HUDEP-2 (cell line): ENCODE measurements at regions not wholly inside any gene's neighbourhood (a gene's known extent, or its start where the extent isn't known, plus 50 kb on each side); places are given as distances from the start of the nearest gene placed in this dataset.
"Not testable (repeated sequence)": the region's sequence is repeated elsewhere in the genome, so short reads cannot be mapped to it uniquely, and the experiment has no call there.

Source experiments
- DNase-seq, 76 experiments: peaks; one replicate each; lab custom pipeline; 2025; ENCODE audit not compliant: unreplicated experiment in 76 of 76; lab: John Stamatoyannopoulos, UW

DNA sequence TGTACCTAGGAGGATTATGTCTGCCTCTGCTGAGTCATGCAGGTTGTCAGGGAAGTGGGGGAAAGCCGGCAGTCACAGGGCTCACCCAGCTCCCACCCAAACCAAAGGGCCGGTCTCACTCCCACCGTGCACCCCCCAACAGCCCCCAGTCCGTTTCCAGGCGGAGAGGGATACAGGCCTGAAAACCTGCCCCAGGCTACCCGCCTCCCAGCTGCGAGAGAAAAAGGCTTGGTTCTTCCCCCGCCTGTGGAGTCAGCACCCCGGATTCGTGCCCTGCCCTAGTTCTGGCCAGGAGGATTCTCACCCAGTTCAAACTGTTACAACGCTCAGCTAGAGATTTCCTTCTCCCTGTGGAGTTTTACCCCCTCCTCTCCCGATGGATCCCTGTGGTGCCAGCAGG is 323.6 kb upstream of the ZFP42 start:
- DNase-seq, result not testable (repeated sequence)

DNA sequence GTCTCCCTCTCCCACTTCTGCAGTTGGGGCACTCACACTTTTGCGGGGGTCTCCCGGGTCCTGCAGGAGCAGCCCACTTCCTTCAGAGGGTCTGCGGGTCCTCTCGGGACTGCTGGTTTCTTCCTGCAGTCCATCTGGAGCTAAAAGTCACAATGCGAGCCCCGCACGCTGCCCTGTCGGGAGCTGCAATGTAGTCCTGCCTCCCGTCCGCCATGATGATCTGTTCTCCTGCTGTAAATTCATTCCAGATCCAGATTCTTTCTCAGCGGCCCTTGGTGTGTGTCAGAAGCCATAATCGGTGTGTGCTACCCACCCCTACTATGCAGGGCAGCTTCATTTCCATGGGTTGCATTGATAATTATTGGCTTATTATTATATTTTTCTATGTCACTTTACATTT is 323.0 kb upstream of the ZFP42 start:
- DNase-seq, result not testable (repeated sequence)

DNA sequence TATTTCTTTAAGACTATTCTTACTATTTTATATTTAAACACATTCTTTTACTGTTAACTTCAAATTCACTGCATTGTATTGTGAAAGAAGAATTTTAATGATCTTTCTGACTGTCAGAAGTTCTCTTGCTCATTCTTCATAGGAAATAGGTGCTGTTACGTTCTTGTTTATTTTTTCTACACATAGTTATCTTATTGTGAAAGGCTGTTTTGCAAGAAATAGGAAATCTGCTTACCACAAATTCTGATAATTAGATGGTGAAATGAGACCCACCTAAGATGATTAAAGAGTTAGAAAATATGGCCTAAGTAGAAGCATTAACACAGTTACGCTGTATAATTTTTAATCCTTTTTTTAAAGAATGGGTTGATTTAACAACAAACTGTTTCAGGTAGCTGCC is 316.1 kb upstream of the ZFP42 start:
- DNase-seq, result no peak

DNA sequence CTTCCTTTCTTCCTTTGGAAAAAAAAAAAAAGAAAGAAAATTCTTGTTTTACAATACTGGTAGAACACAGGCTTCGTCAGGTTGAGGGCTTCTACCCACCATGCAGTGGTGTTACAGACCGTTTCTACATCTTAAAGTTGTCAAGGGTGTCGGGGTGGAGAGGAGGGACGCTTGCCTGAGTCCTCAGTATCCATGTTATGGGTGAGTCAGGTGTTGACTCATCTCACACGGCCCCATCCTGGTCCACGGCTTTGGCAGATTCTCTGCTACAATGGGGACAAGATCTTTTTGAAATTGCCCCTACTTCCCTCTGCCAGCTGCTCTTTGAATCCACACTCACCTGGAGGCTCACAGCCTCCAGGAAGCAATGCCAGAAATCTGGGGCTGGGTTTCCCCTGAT is 310.3 kb upstream of the ZFP42 start:
- DNase-seq, result no peak

DNA sequence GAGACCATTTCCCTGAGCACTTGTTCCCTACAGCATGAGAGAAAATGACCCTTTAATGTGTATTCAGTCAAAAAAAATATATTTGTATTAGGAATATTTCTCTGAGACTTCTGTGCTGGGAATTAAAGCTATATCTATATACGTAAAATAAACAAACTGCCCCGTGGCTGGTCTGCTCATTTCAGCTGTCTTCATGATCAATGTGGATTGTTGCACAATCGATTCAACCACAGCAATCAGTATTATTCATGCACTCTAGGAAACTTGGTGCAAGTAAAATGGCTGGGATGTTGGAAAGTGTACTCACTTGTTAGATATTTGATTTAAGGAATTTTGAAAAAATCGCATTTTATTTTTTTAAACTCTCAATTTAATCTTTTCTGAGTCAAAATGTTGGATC is 307.9 kb upstream of the ZFP42 start:
- no peak for DNase-seq

DNA sequence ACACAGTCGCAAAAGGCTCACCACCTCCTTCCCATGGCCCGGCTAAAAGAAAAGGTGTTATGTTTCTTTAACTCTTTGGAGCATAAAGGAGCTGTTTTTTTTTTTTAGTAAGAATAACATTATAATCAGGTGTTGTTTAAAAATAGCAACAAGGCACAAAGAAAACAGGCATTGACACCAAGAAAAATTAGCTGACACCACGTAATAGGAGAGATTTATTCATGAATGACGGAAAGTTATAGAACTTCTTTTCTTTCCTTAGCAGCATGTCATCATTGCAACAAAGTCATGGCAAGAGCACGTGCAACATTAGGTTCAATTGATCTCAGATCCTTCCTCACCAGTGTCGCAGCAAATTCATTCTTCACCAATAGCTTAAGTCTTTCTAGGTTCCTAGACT is 302.9 kb upstream of the ZFP42 start:
- no peak for DNase-seq

DNA sequence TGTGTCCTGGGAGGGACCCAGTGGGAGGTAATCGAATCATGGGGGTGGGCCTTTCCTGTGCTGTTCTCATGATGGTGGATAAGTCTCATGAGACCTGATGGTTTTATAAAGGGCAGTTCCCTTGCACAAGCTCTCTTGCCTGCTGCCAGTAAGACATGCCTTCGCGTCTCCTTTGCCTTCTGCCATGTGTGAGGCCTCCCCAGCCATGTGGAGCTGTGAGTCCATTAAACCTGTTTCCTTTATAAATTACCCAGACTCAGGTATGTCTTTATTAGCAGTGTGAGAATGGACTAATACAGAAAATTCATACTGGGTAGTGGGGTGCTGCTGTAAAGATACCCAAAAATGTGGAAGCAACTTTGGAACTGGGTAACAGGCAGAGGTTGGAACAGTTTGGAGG is 300.0 kb upstream of the ZFP42 start:
- not testable (repeated sequence) for DNase-seq

DNA sequence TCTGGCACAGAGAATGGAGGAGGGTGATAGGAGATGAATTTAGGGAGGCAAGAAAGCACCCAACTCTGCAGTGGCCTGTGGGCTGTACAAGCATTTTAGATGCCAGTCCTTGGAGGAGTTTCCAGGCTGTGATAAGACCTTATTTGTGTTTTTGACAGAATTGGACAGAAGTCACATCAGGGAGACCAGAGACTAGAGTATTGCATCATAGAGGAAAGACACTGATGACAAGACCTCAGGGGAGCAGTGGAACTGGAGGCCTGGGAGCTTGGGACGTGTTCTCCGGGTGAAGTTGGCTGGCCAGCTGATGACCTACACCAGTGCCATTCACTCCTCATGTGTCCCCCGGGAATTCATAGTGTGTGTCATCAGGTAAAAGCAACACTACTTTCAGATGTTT is 284.0 kb upstream of the ZFP42 start:
- no peak for DNase-seq

DNA sequence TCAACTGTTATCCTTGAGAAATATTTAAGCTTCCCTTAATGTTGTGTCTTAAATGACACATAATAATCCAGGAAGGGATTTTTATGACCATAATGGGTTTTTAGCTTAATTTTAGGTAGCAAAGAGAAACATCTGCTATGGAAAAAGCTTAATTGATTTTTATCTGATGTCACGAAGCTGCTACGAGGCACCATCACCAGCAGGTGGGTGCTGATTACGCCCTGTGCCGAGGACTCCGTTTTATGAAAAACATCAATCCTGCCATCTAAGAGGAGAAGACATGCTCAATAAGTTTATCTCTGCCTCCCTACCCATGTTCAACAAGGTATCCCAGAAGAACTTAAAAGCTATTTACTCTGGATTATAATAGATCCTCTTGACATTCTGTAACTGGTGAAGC is 280.6 kb upstream of the ZFP42 start:
- no peak for DNase-seq

DNA sequence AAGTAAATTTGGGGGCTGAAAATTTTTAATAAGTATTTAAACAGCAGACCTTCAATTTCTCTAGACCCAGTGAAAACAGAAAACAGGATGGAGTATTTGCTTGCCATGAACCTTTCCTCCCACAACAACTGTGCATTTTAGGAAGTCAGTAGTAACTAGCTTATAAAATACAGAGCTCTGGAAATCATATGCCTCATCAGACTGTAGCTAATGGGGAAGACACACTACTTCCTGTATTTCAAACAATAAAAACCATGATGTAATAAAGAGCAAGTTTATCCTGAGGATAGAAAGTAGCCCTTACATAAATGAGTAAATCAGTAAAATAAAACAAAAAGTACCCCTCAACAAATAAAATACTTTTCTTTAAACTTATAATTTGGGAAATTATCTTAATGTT is 280.1 kb upstream of the ZFP42 start:
- DNase-seq, result no peak

DNA sequence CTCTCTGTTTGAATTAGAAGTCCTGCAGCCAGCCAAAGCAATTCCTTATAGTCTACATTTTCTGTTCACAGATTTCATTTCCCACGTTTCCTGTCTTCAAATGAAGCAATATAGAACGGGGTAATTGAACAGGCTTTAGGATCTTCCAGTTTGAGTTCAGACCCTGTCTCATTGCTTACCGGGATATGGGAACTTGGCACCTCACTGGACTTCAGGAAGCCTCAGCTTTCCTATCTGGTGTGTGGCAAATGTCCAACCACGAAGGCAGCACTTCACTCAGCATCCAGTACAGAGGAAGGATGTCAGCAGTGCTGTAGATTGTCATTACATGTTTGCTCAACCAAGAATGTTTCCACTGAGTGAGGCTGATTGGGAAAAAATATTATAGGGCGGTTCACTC is 271.1 kb upstream of the ZFP42 start:
- DNase-seq, result no peak

DNA sequence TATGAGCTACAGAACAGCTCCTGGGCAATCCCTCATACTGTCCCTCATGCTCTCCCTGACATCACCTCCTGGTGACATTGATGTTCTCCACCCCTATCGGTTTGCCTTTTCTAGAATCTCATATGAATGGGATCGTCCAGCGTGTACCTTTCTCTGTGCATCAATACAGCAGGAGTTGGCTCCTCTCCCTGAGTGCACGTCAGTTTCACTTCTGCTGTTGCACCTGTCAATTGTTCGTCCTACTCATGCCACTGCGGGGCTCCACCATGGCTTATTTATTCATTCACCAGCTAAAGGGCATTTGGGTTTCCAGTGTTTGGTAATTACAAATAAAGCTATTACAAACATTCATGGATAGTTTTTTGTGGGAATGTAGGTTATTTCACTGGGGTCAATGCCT is 269.1 kb upstream of the ZFP42 start:
- DNase-seq, result no peak

DNA sequence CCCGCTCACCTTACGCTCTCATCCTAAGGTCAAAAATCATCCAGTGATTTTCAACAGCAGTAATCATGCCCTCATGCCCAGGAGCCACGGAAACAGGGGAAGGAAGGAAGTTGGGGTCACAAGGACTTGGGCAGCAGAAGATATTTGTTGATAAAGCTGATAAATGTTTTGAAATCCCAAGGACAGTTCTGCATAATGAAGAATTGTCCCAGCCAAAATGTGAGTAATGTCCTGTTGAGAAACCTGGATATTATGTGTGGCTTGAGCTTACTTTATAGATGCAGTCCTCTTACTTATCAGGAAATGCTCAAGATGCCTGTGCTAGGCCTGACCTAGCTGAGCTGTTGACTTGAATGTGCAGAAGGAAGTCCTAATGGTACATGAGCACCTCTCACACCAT is 263.0 kb upstream of the ZFP42 start:
- no peak for DNase-seq

DNA sequence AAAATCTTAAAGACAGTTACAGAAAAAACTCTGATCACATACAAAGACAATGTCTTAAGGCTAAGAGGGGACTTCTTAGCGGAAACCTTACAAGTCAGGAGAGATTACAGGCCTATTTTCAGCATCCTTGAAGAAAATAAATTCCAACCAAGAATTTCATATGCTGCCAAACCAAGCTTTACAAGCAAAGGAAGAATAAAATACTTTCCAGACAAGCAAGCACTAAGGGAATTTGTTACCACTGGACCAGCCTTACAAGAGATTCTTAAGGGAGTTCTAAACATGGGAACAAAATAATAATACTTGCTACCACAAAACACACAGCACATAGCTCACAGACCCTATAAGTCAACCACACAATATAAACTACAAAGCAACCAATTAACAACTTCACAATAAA is 255.8 kb upstream of the ZFP42 start:
- DNase-seq, result no peak

DNA sequence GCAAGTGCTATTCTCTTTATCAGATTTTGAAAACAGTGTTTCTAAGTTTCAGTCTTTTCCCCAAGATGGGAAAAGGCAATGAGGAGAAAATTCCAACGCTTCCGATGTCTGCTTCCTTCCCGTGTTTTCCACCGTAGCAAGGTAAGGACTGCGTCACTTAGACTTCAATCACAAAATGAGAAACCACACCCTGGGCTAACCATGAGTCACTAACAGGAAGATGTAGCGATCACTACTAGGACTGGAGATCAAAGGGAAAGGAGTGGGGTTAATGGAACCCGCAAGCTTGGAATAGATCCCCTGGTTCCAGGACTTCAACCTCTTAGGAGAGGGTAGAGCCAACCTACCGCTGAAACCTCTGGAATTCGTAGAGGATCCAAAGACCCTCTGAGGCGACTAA is 250.7 kb upstream of the ZFP42 start:
- no peak for DNase-seq

DNA sequence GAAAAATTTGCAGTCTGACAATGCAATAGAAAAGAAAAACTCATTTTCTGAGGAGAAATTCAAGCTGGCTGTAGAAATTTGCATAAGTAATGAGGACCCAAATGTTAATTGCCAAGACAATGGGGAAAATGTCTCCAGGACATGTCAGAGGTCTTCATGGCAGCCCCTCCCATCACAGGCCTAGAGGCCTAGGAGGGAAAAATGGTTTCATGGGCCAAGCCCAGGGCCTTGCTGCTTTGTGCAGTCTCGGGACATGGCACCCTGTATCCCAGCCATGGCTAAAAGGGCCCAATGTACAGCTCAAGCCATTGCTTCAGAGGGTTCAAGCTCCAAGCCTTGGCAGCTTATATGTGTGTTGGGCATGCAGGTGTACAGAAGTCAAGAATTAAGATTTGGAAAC is 244.9 kb upstream of the ZFP42 start:
- not testable (repeated sequence) for DNase-seq

DNA sequence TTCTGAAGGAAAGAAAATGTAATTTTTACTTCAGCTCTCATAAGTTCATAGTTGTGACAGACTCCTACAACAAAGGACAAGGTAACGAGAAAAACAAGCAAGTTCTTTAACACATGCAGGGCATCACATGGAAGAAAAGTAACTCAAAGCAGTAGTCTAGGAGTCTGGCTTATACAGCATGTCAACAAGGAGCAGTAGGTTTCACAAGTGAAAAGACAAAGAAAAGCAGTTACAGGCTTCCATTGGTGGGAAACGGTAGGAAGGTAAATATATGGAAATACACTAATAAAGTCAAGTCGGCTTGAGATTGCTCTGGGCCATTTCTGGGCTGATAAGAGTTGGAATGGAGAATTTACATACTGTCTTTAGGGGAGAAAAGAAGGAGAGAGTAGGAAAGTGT is 228.4 kb upstream of the ZFP42 start:
- no peak for DNase-seq

DNA sequence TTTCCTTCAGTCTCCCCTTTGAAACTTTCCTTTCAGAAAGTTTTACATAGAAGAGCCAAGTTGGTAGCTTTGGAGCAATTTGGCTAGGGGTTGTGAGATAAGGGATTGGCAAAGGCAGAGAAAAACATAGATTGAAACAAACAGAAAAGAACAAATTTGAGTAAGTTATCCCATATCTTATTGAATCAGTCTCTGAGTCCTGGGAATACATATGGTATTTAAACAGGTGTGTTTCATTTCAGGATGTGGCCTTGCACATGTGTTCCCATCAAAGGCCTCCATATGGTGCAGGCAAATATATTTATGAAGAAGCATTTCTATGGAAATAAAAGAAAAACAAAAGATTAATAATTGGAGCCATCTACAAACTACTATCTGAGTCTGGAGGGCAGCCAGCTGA is 227.9 kb upstream of the ZFP42 start:
- DNase-seq, result no peak

DNA sequence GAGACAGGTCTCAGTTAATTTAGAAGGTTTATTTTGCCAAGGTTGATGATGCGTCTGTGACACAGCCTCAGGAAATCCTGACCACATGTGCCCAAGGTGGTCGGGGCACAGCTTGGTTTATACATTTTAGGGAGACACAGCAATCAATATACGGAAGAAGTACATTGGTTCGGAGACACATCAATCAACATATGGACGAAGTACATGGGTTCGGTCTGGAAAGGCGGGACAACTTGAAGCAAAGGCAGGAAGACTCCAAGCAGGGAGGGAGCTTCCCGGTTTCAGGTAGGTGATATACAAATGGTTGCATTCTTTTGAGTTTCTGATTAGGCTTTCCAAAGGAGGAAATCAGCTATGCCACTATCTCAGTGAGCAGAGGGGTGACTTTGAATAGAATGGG is 225.2 kb upstream of the ZFP42 start:
- DNase-seq, result no peak

DNA sequence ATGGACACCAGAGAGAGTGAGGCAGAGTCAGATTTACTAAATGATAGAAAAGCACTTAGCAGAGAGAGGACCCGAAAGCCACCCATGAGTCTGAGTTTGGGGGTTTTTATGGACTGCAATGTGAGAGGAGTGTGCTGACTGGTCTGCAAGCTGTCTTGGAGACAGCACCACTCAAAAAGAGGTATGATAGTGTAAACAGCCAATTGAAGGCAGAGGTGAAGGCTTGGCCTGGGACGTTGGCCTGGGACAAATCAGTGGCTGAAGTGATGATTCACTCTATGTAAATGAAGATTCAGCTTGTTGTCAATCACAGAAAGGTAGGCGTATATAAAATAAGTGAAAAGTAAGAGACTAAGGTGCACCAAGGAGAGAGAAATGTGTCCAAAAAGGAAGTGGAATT is 217.6 kb upstream of the ZFP42 start:
- DNase-seq, result no peak

DNA sequence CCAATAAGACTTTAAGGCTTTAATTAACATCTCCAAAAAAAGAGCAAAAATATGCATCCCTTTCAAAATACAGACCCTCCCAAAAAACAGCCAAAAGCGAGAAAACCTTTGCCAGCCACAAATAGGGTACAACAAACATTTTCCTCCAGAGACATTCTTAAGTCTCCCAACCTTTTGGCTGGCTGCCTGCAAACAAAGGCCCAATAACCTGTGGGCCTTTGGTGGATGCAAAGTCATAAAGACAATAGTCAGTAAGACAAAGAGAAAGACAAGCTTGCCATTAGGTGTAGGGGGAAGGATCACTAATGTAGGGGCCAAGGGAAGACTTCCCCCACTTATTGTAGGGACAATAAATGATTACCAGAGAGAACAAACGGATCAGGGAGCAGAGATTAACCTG is 215.5 kb upstream of the ZFP42 start:
- no peak for DNase-seq

DNA sequence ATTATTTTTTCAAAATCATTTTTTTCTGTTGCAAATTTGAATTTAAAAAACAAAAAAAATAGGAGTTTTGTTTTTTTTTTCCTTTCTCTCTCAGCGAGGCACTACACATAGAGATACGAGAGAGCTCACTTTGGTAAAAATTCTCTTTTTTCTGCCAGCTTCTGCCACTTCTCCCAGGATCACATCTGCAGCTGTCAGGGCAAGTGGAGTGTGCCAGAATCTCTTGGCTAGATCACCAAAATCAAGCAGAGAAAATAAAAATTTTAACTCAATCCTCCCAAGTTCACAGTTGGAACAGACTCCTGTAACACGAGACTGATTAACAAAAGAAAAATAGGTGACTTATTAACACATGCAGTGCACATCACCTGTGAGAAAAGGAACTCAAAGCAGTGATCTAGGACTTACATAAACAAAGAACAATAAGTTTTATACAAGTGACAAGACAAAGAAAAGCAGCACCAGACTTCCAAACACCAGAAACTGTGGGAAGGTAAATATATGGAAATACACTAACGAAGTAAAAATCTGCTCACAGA is 213.2 kb upstream of the ZFP42 start:
- no peak for DNase-seq

DNA sequence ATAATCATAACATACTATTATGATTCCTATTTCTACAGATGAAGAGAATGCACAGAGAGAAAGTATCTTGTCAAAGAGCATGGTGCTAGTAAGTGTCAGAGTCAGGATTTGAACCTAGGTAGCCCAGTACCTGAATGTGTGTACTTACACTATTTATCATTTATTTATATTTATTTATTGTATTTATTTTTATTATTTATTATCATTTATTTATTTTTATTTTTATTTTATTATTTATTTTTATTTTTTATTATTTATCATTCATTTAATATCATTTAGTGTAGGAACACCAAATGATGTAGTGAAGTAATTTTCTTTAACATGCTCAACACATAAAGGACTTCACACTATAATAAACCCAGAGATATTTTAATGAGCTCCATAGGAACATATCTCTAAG is 209.4 kb upstream of the ZFP42 start:
- no peak for DNase-seq

DNA sequence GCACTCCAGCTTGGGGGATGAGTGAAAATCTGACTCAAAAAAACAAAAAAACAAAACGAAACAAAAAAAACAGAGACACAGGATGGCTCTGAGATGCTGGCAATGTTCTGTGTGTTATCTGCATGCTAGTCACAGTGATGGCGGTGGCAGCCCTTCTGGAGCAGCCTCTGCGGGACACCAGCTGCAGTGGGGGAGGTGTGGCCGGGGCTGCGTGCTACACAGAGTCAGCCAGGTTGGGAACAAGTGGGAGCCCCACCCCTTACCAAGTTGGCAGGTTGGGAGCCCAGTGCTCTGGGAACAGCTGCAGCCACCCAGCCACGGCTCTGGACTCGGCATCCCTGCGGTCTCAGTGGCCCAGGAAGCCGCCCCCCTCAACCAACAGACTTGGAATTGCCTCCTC is 206.5 kb upstream of the ZFP42 start:
- no peak for DNase-seq
